RWPE2 (cell line): ENCODE measurements at regions not wholly inside any gene's neighbourhood (a gene's known extent, or its start where the extent isn't known, plus 50 kb on each side); places are given as distances from the start of the nearest gene placed in this dataset.

Experiments
- ATAC-seq: fragments of 200-7000 bp; cut with Tn5 transposase; 3 replicates; pipeline ENCODE4 v1.9.1; 2021; ENCODE audit warnings: low read depth
- DNase-seq: peaks from one replicate; pipeline ENCODE4 v3.0.0-alpha.2; 2020; ENCODE audit warnings: low spot score
- H3K27ac ChIP-seq: fragments of 450-650 bp; 2 replicates; pipeline ENCODE4 v1.5.1; 2017; ENCODE audit warnings: mild to moderate bottlenecking; ENCODE audit not compliant: poor library complexity, severe bottlenecking
- H3K27me3 ChIP-seq: fragments of 250-450 bp; sonication (Bioruptor Pico); 2 replicates; pipeline ENCODE4 v1.5.1; 2021; ENCODE audit warnings: mild to moderate bottlenecking, moderate library complexity; ENCODE audit not compliant: insufficient read depth, poor library complexity, severe bottlenecking
- H3K36me3 ChIP-seq: fragments of 250-450 bp; sonication (Bioruptor Pico); 2 replicates; pipeline ENCODE4 v1.5.1; 2020; ENCODE audit warnings: low read depth, mild to moderate bottlenecking, moderate library complexity
- H3K4me1 ChIP-seq: fragments of 250-450 bp; sonication (Bioruptor Pico); 2 replicates; pipeline ENCODE4 v1.5.1; 2021; ENCODE audit warnings: mild to moderate bottlenecking, moderate library complexity; ENCODE audit not compliant: insufficient read depth, poor library complexity, severe bottlenecking
- H3K4me3 ChIP-seq: fragments of 250-450 bp; sonication (Bioruptor Pico); 2 replicates; pipeline ENCODE4 v1.5.1; 2021; ENCODE audit warnings: mild to moderate bottlenecking, moderate library complexity; ENCODE audit not compliant: severe bottlenecking
- H3K9me3 ChIP-seq: fragments of 250-450 bp; sonication (Bioruptor Pico); 2 replicates; pipeline ENCODE4 v1.5.1; 2021; ENCODE audit warnings: mild to moderate bottlenecking, moderate library complexity; ENCODE audit not compliant: severe bottlenecking
- TF ChIP-seq, protein P1 (sequence below): fragments of 450-650 bp; IDR thresholded peaks from one replicate; pipeline ENCODE4 v1.5.1; 2017; ENCODE audit warnings: mild to moderate bottlenecking, moderate library complexity; ENCODE audit not compliant: poor library complexity, severe bottlenecking

DNA sequence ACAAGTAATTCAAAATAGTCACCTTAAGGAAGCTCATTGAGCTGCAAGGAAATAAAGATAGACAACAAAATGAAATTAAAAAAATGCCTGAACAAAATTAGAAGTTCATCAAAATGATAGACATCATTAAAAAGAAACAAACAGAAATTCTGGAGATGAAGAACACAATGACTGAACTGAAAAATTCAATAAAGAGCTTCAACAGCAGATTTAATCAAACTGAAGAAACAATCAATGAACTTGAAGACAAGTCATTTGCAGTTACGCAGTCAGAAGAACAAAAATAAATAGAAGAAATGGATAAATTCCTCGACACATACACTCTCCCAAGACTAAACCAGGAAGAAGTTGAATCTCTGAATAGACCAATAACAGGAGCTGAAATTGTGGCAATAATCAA is 390.0 kb upstream of the SPAG17 start:
- TF ChIP-seq, protein P1, sequence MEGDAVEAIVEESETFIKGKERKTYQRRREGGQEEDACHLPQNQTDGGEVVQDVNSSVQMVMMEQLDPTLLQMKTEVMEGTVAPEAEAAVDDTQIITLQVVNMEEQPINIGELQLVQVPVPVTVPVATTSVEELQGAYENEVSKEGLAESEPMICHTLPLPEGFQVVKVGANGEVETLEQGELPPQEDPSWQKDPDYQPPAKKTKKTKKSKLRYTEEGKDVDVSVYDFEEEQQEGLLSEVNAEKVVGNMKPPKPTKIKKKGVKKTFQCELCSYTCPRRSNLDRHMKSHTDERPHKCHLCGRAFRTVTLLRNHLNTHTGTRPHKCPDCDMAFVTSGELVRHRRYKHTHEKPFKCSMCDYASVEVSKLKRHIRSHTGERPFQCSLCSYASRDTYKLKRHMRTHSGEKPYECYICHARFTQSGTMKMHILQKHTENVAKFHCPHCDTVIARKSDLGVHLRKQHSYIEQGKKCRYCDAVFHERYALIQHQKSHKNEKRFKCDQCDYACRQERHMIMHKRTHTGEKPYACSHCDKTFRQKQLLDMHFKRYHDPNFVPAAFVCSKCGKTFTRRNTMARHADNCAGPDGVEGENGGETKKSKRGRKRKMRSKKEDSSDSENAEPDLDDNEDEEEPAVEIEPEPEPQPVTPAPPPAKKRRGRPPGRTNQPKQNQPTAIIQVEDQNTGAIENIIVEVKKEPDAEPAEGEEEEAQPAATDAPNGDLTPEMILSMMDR, result no peak
- DNase-seq (no peak), ATAC-seq (no peak)
- Histone ChIP-seq H3K4me1 (no peaks in the 10 kb centered on the region), H3K4me3 (no peak overlapping the region), H3K27me3 (no peaks in the 10 kb centered on the region), H3K36me3 (no peaks in the 10 kb centered on the region), H3K27ac (no peak overlapping the region), H3K9me3 (peaks cover 3% of the 10 kb centered on the region)

DNA sequence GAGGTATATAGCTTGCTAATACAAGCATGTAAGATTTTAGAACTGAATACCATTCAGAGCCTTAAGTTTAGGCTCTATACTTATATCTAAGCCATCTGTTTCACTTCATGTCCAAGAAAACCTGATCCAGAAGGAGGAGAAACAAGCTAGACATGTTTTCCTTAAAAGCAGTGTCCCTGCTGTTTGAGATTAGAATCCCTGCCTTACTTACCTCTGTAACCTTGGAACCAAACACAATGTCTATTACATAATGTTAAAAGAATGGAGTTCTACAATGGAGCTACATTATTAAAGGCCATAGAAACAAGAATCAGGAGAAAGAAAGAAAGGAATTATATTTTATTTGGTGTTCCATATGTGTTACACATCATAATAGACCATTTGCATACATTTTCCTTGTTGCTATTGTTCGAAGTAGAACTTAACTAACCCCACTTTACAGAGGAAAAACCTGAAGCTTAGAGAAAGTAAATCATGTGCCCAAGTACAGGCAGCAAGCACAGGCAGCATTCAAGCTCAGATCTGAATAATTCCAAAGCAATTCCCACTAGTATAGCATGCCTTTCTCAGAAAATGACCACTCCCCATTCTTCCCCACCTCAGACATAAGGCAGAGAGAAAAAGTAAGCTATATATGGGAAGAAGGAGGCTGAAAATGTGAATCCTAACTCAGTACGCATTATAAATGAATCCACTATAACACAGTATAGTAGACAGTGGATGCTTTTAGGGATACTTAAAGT is 380.1 kb upstream of the SPAG17 start:
- TF ChIP-seq, protein P1, result no peak
- DNase-seq, result no peak
- no peak for ATAC-seq
- Histone ChIP-seq H3K9me3 (no peaks in the 10 kb centered on the region), H3K27ac (no peak overlapping the region), H3K36me3 (no peaks in the 10 kb centered on the region), H3K4me1 (no peaks in the 10 kb centered on the region), H3K27me3 (peaks cover 5% of the 10 kb centered on the region), H3K4me3 (no peak overlapping the region)

DNA sequence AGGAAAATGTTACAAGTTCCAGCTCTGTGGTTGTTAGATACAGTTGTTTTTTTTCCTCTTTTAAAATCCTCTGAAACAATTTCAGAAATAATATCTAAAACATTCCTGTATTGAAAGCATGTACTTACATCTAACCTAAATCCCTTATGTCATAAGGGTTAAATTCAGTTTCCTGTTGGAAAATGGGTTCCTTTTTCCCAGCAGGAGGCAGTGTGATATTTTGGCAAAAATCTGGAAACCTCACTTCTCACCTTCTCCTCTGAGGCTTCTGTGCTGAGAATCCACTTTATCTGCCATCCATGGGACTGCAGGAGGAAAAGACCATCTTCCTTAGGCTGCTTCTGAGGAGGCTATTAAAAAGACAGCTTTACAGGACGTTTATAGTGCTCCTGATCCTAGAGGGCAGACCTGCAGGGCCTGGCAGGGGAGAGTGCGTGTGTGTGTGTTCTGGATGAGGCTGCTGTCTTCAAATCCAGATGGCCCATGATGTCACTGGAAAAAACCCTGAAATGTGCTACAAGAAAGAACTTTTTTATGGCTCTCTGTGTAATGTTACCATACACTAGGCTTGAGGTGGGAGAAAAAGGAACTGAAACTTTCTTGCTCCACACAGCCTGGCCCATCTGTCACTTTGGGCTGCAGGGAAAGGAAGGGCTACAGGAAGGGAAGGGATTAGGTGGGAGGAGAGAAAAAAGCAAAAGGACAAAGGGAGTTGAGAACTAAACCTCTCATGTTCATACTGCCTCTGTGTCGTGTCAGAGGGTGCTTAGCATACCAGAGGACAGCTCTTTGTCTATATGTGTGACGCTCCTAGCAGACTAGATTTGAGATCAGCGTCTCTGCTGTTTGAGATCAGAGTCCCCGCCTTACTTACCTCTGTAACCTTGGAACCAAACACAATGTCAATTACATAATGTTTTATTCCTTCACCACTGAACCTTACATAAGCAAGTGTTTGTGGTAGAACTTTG is 379.2 kb upstream of the SPAG17 start:
- TF ChIP-seq, protein P1, result no peak
- Histone ChIP-seq H3K9me3 (no peaks in the 10 kb centered on the region), H3K27ac (no peak overlapping the region), H3K4me1 (no peaks in the 10 kb centered on the region), H3K36me3 (no peaks in the 10 kb centered on the region), H3K4me3 (no peak overlapping the region), H3K27me3 (peaks cover 5% of the 10 kb centered on the region)
- DNase-seq (no peak), ATAC-seq (no peak)

DNA sequence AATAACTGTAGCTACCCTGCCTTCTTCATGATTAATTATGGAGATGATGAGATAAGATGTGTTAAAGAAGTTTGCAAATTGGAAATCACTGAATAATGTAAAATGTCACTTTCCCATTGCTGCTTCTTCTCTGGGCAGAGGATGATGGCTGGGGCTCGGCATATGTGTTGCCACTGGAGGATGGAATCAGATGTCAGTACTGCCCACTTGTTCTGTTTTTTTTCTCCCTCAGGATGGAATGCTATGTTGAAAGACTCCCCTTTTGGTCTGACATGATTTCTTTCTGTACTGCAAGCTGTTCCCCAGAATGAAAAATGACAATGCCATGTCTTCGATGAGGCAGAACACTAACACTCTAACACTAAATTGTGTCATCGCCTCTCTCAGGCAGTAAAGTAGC is 373.9 kb upstream of the SPAG17 start:
- Histone ChIP-seq H3K4me1 (no peaks in the 10 kb centered on the region), H3K27ac (no peak overlapping the region), H3K4me3 (no peak overlapping the region), H3K36me3 (no peaks in the 10 kb centered on the region), H3K9me3 (no peaks in the 10 kb centered on the region), H3K27me3 (peaks cover 5% of the 10 kb centered on the region)
- DNase-seq (no peak), ATAC-seq (no peak)
- TF ChIP-seq, protein P1, result no peak
